HFFc6 (cell line): ENCODE measurements at regions not wholly inside any gene's neighbourhood (a gene's known extent, or its start where the extent isn't known, plus 50 kb on each side); places are given as distances from the start of the nearest gene placed in this dataset.

Experiments
- DNase-seq: peaks from one replicate; pipeline ENCODE4 v3.0.0-alpha.2; 2018
- H3K27ac Mint-ChIP-seq: 2 replicates; pipeline ENCODE4 v1.8.0; 2020; ENCODE audit warnings: mild to moderate bottlenecking, mixed read lengths
- H3K27me3 Mint-ChIP-seq: 2 replicates; pipeline ENCODE4 v1.8.0; 2021; ENCODE audit warnings: mild to moderate bottlenecking, moderate library complexity, mixed read lengths; ENCODE audit not compliant: insufficient read depth
- H3K36me3 Mint-ChIP-seq: 2 replicates; pipeline ENCODE4 v1.8.0; 2021; ENCODE audit warnings: low read depth, mixed read lengths
- H3K4me1 Mint-ChIP-seq: 2 replicates; pipeline ENCODE4 v1.8.0; 2020; ENCODE audit warnings: low read depth, mixed read lengths
- H3K4me3 Mint-ChIP-seq: 2 replicates; pipeline ENCODE4 v1.8.0; 2020; ENCODE audit warnings: mild to moderate bottlenecking, moderate library complexity, mixed read lengths
- H3K9me3 Mint-ChIP-seq: 2 replicates; pipeline ENCODE4 v1.8.0; 2020; ENCODE audit warnings: mild to moderate bottlenecking, mixed read lengths
- CTCF ChIP-seq: fragments of 200-600 bp; sonication (generic); IDR thresholded peaks from 2 replicates; pipeline ENCODE4 v1.5.0; 2021; ENCODE audit warnings: antibody characterized with exemption, mild to moderate bottlenecking

- Mint-ChIP-seq H3K36me3 (no peaks in the 10 kb centered on the region), H3K4me3 (no peak overlapping the region), H3K9me3 (no peaks in the 10 kb centered on the region), H3K27me3 (no peaks in the 10 kb centered on the region; the same call in 1 of the 2 replicates), H3K4me1 (no peaks in the 10 kb centered on the region), H3K27ac (no peak overlapping the region)
- no peak for DNase-seq
- no peak for TF ChIP-seq CTCF
Measured at GRCh38 chr13:38514575-38514974, 164.9 kb downstream of the UFM1 start.

- no peak for DNase-seq
- H3K4me3 Mint-ChIP-seq = no peak overlapping the region
- no peak overlapping the region for H3K27ac Mint-ChIP-seq
- no peaks in the 10 kb centered on the region for H3K4me1 Mint-ChIP-seq
- no peaks in the 10 kb centered on the region for H3K36me3 Mint-ChIP-seq
- no peaks in the 10 kb centered on the region for H3K9me3 Mint-ChIP-seq
- TF ChIP-seq CTCF = no peak
- H3K27me3 Mint-ChIP-seq = no peaks in the 10 kb centered on the region; the same call in 1 of the 2 replicates
Measured at GRCh38 chr13:38518328-38518727, 168.5 kb upstream of the FREM2 start.

GRCh38 chr13:38519229-38519911 is 167.5 kb upstream of the FREM2 start:
- H3K9me3 Mint-ChIP-seq = no peaks in the 10 kb centered on the region
- TF ChIP-seq CTCF = no peak
- no peaks in the 10 kb centered on the region for H3K36me3 Mint-ChIP-seq
- no peaks in the 10 kb centered on the region; the same call in 1 of the 2 replicates for H3K27me3 Mint-ChIP-seq
- H3K27ac Mint-ChIP-seq = no peak overlapping the region
- H3K4me1 Mint-ChIP-seq = no peaks in the 10 kb centered on the region
- H3K4me3 Mint-ChIP-seq = no peak overlapping the region
- no peak for DNase-seq

GRCh38 chr13:38520041-38520440 is 166.8 kb upstream of the FREM2 start:
- Mint-ChIP-seq H3K27me3 (no peaks in the 10 kb centered on the region; the same call in 1 of the 2 replicates), H3K36me3 (no peaks in the 10 kb centered on the region), H3K9me3 (no peaks in the 10 kb centered on the region), H3K4me3 (no peak overlapping the region), H3K4me1 (no peaks in the 10 kb centered on the region), H3K27ac (no peak overlapping the region)
- DNase-seq = no peak
- TF ChIP-seq CTCF = no peak

- DNase-seq = no peak
- no peak for TF ChIP-seq CTCF
- H3K27ac Mint-ChIP-seq = no peak overlapping the region
- H3K36me3 Mint-ChIP-seq = no peaks in the 10 kb centered on the region
- H3K9me3 Mint-ChIP-seq = no peaks in the 10 kb centered on the region
- no peak overlapping the region for H3K4me3 Mint-ChIP-seq
- H3K4me1 Mint-ChIP-seq = no peaks in the 10 kb centered on the region
- H3K27me3 Mint-ChIP-seq = 0 out of 2 replicates have a peak, but pooled peaks cover 3% of the 10 kb centered on the region
Measured at GRCh38 chr13:38527140-38527539, 159.7 kb upstream of the FREM2 start.
